HFFc6 (cell line): ENCODE measurements at regions not wholly inside any gene's neighbourhood (a gene's known extent, or its start where the extent isn't known, plus 50 kb on each side); places are given as distances from the start of the nearest gene placed in this dataset.

ENCODE experiments used
- DNase-seq: peaks from one replicate; pipeline ENCODE4 v3.0.0-alpha.2; 2018
- H3K27ac Mint-ChIP-seq: 2 replicates; pipeline ENCODE4 v1.8.0; 2020; ENCODE audit warnings: mild to moderate bottlenecking, mixed read lengths
- H3K27me3 Mint-ChIP-seq: 2 replicates; pipeline ENCODE4 v1.8.0; 2021; ENCODE audit warnings: mild to moderate bottlenecking, moderate library complexity, mixed read lengths; ENCODE audit not compliant: insufficient read depth
- H3K36me3 Mint-ChIP-seq: 2 replicates; pipeline ENCODE4 v1.8.0; 2021; ENCODE audit warnings: low read depth, mixed read lengths
- H3K4me1 Mint-ChIP-seq: 2 replicates; pipeline ENCODE4 v1.8.0; 2020; ENCODE audit warnings: low read depth, mixed read lengths
- H3K4me3 Mint-ChIP-seq: 2 replicates; pipeline ENCODE4 v1.8.0; 2020; ENCODE audit warnings: mild to moderate bottlenecking, moderate library complexity, mixed read lengths
- H3K9me3 Mint-ChIP-seq: 2 replicates; pipeline ENCODE4 v1.8.0; 2020; ENCODE audit warnings: mild to moderate bottlenecking, mixed read lengths
- CTCF ChIP-seq: fragments of 200-600 bp; sonication (generic); IDR thresholded peaks from 2 replicates; pipeline ENCODE4 v1.5.0; 2021; ENCODE audit warnings: antibody characterized with exemption, mild to moderate bottlenecking

DNA sequence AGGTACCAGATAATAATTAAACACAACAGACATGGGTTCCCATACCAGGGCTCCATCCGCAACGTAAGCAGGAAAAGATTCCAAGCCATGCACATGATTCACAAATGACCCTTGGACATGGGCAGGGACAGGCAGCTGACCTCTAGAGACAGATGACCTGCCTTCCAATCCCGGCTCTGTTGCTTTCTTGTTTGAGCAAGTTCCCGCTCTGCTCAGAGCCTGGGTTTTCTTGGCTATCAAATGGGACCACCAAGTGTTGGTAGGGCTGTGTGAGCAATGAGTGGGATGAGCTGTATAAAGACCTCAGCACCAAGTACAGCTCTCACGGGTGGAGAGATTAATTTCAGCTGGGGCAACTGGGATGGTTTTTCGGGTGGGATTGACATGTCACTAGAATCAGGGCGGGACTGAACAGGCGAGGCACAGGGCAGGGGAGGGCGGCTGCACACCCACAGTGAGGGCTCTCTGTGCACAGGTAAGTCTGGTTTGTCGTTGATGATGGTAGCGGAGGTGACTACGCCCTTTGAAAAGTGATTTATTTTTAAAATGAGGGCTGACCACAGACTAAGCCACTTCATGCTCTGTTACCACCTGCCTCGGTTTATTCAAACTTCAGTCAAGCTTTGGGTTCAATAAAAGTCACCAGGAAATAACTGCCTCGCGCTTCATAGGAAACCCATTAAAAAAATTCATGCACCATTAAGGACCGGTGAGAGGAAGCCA is 57.5 kb upstream of the IFFO2 start:
- Mint-ChIP-seq H3K27me3 (peaks cover 4% of the 10 kb centered on the region), H3K27ac (no peak overlapping the region), H3K9me3 (no peaks in the 10 kb centered on the region), H3K36me3 (no peaks in the 10 kb centered on the region), H3K4me1 (peaks cover 39% of the 10 kb centered on the region), H3K4me3 (no peak overlapping the region)
- TF ChIP-seq CTCF = no peak
- DNase-seq = no peak

- no peaks in the 10 kb centered on the region for H3K36me3 Mint-ChIP-seq
- H3K4me1 Mint-ChIP-seq = peaks cover 40% of the 10 kb centered on the region
- H3K4me3 Mint-ChIP-seq = peak overlapping the region; percentile 44
- TF ChIP-seq CTCF = no peak
- no peak for DNase-seq
- H3K27ac Mint-ChIP-seq = peak overlapping the region; percentile 85
- H3K9me3 Mint-ChIP-seq = no peaks in the 10 kb centered on the region
- H3K27me3 Mint-ChIP-seq = peaks cover 4% of the 10 kb centered on the region
Observed at GRCh38 chr1:19011845-19012231, 55.4 kb upstream of the IFFO2 start.

GRCh38 chr1:19010995-19011844 is 54.7 kb upstream of the IFFO2 start:
- peak overlapping the region; percentile 67 for H3K4me3 Mint-ChIP-seq
- no peak for TF ChIP-seq CTCF

DNA sequence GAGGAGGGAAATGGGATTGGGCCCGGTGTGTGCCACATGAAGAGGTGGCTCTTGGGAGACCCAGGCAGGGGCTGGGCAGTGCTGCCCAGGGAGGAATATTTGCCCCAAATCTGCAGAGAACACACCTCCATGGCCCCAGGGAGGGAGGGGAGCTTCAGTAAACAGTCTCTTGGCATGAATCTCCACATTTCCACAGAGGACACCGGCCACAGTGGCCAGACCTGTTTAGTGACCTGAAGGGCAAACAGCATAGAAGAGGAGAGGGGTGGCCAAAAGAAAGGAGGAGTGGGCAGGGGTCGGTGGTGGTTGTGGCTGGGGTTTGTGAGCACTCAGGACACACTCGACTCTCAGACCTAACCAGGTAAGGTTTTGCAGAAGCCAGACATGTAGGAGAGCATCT is 54.0 kb upstream of the IFFO2 start:
- no peak for TF ChIP-seq CTCF
- Mint-ChIP-seq H3K9me3 (no peaks in the 10 kb centered on the region), H3K4me3 (peak overlapping the region; percentile 67), H3K4me1 (peaks cover 40% of the 10 kb centered on the region), H3K36me3 (no peaks in the 10 kb centered on the region), H3K27ac (peak overlapping the region; percentile 97), H3K27me3 (no peaks in the 10 kb centered on the region; the same call in 1 of the 2 replicates)
- DNase-seq = no peak

More at GRCh38 chr1:19010995-19011844, 54.7 kb upstream of the IFFO2 start:
- H3K4me1 Mint-ChIP-seq = peaks cover 40% of the 10 kb centered on the region
- DNase-seq = peak; percentile 98
- H3K27me3 Mint-ChIP-seq = peaks cover 1% of the 10 kb centered on the region
- no peaks in the 10 kb centered on the region for H3K36me3 Mint-ChIP-seq
- H3K9me3 Mint-ChIP-seq = no peaks in the 10 kb centered on the region
- H3K27ac Mint-ChIP-seq = peak overlapping the region; percentile 97

GRCh38 chr1:19009882-19010321 is 53.4 kb upstream of the IFFO2 start:
- Mint-ChIP-seq H3K4me1 (peaks cover 40% of the 10 kb centered on the region), H3K27me3 (no peaks in the 10 kb centered on the region; the same call in 1 of the 2 replicates), H3K36me3 (no peaks in the 10 kb centered on the region), H3K4me3 (peak overlapping the region; percentile 67), H3K27ac (peak overlapping the region; percentile 97), H3K9me3 (no peaks in the 10 kb centered on the region)
- DNase-seq = peak; percentile 86
- no peak for TF ChIP-seq CTCF
